ENCODE measurements at regions not wholly inside any gene's neighbourhood (a gene's known extent, or its start where the extent isn't known, plus 50 kb on each side); places are given as distances from the start of the nearest gene placed in this dataset.

GRCh38 chr5:87645224-87645623 lies 232.5 kb upstream of the CCNH start:
- Histone ChIP-seq H3K9me2 (ENCODE audit: insufficient read depth, low read length) (no peaks in the 10 kb centered on the region), H3K4me2 (ENCODE audit: low read length) (no peak overlapping the region), H3F3A (ENCODE audit: insufficient read depth, low read length, poor library complexity, severe bottlenecking) (no peaks in the 10 kb centered on the region), H4K20me1 (ENCODE audit: insufficient read depth) (no peaks in the 10 kb centered on the region), H3K79me2 (replicated peaks; ENCODE audit: insufficient read depth, low read length) (no peaks in the 10 kb centered on the region), H3K4me3 (ENCODE audit: low read length) (no peak overlapping the region), H2AFZ (ENCODE audit: low read depth, low read length) (no peak overlapping the region), H3K9ac (ENCODE audit: low read length) (no peak overlapping the region), H3K36me3 (ENCODE audit: insufficient read depth, low read length) (no peaks in the 10 kb centered on the region), H3K9me3 (ENCODE audit: low read length) (no peaks in the 10 kb centered on the region), H3K27me3 (ENCODE audit: insufficient read depth, low read depth, low read length) (no peaks in the 10 kb centered on the region), H3K27ac (ENCODE audit: low read length) (no peak overlapping the region)
- TF ChIP-seq POLR2AphosphoS5 (IDR thresholded peaks at IDR 0.05) (no peak), EZH2 (IDR thresholded peaks at IDR 0.05; ENCODE audit: borderline replicate concordance, insufficient read depth, low read length, poor library complexity, severe bottlenecking) (no peak), TAF1 (IDR thresholded peaks at IDR 0.05; ENCODE audit: low read depth) (no peak), CTCF (IDR thresholded peaks at IDR 0.05; ENCODE audit: poor library complexity, severe bottlenecking) (no peak), RAD21 (conservative IDR thresholded peaks at IDR 0.05) (no peak), EP300 (conservative IDR thresholded peaks at IDR 0.05; ENCODE audit: poor library complexity, severe bottlenecking) (no peak), MXI1 (conservative IDR thresholded peaks at IDR 0.05; ENCODE audit: poor library complexity, severe bottlenecking) (no peak), REST (IDR thresholded peaks at IDR 0.05; ENCODE audit: borderline replicate concordance) (no peak), SMC3 (conservative IDR thresholded peaks at IDR 0.05; ENCODE audit: poor library complexity) (no peak)

- Histone ChIP-seq H3K79me2 (replicated peaks; ENCODE audit: insufficient read depth, low read length) (no peaks in the 10 kb centered on the region), H3K36me3 (ENCODE audit: insufficient read depth, low read length) (no peaks in the 10 kb centered on the region), H3K4me3 (ENCODE audit: low read length) (no peak overlapping the region), H3K27ac (ENCODE audit: low read length) (no peak overlapping the region), H3K4me2 (ENCODE audit: low read length) (no peak overlapping the region), H3K9ac (ENCODE audit: low read length) (no peak overlapping the region), H3K27me3 (ENCODE audit: insufficient read depth, low read depth, low read length) (no peaks in the 10 kb centered on the region), H3F3A (ENCODE audit: insufficient read depth, low read length, poor library complexity, severe bottlenecking) (no peaks in the 10 kb centered on the region), H2AFZ (ENCODE audit: low read depth, low read length) (no peak overlapping the region), H3K9me2 (ENCODE audit: insufficient read depth, low read length) (no peaks in the 10 kb centered on the region), H4K20me1 (ENCODE audit: insufficient read depth) (no peaks in the 10 kb centered on the region), H3K9me3 (ENCODE audit: low read length) (no peaks in the 10 kb centered on the region)
- TF ChIP-seq POLR2AphosphoS5 (IDR thresholded peaks at IDR 0.05) (no peak), TAF1 (IDR thresholded peaks at IDR 0.05; ENCODE audit: low read depth) (no peak), RAD21 (conservative IDR thresholded peaks at IDR 0.05) (no peak), REST (IDR thresholded peaks at IDR 0.05; ENCODE audit: borderline replicate concordance) (no peak), CTCF (IDR thresholded peaks at IDR 0.05; ENCODE audit: poor library complexity, severe bottlenecking) (no peak), EP300 (conservative IDR thresholded peaks at IDR 0.05; ENCODE audit: poor library complexity, severe bottlenecking) (no peak), MXI1 (conservative IDR thresholded peaks at IDR 0.05; ENCODE audit: poor library complexity, severe bottlenecking) (no peak), EZH2 (IDR thresholded peaks at IDR 0.05; ENCODE audit: borderline replicate concordance, insufficient read depth, low read length, poor library complexity, severe bottlenecking) (no peak), SMC3 (conservative IDR thresholded peaks at IDR 0.05; ENCODE audit: poor library complexity) (no peak)
Measured at GRCh38 chr5:87640902-87641301, 228.2 kb upstream of the CCNH start.

Data from neural cell (in vitro differentiated cells).